ENCODE measurements at regions not wholly inside any gene's neighbourhood (a gene's known extent, or its start where the extent isn't known, plus 50 kb on each side); places are given as distances from the start of the nearest gene placed in this dataset.

DNA sequence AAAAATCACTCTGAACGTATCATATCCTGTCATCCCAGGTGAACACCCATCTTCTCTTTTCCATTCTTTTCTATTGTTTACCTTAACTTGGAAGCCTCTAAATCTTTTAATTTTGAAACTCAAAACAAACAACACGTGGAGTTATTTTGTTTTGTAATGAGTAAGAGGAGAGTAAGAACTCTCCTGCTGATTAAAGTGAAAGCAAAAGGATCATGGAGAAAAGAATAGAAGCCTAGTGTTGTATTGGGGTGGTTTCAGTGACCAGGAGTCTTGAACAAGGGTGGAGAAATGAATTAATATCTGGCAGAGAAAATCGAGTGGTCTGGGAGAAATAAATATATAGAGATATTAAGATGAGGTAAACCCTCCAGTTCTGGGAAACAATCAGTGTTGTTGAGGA is 237.4 kb upstream of the UGT8 start:
- Histone ChIP-seq H2BK5ac (ENCODE audit: low read depth, low read length, poor library complexity, severe bottlenecking) (no peak overlapping the region), H3K9ac (ENCODE audit: low read length) (no peak overlapping the region), H2BK15ac (ENCODE audit: low read depth, poor library complexity, severe bottlenecking) (no peak overlapping the region), H4K91ac (ENCODE audit: low read length) (no peak overlapping the region), H2BK12ac (ENCODE audit: low read length in 2 of 2) (no peak overlapping the region), H3K79me1 (replicated peaks; ENCODE audit: low read length, poor library complexity, severe bottlenecking) (peaks cover 5% of the 10 kb centered on the region), H2AFZ (ENCODE audit: low read depth, low read length) (no peak overlapping the region), H4K8ac (ENCODE audit: low read length) (no peak overlapping the region), H3K4me2 (ENCODE audit: low read length, poor library complexity, severe bottlenecking) (no peak overlapping the region), H3K18ac (ENCODE audit: low read depth in 1 of 2, low read length in 2 of 2) (no peak overlapping the region), H3K23ac (ENCODE audit: low read length in 2 of 2) (no peak overlapping the region), H3K4me3 (ENCODE audit: insufficient read depth in 1 of 2, low read depth in 1 of 2, low read length in 2 of 2) (no peak overlapping the region), H3K4ac (ENCODE audit: low read depth in 1 of 2, low read length in 2 of 2) (no peak overlapping the region), H2BK120ac (ENCODE audit: low read depth, low read length) (no peak overlapping the region), H3K4me1 (ENCODE audit: control insufficient read depth, insufficient read depth, low read depth, low read length) (no peaks in the 10 kb centered on the region), H3K9me3 (ENCODE audit: control insufficient read depth, low read length) (no peaks in the 10 kb centered on the region), H3K36me3 (ENCODE audit: control insufficient read depth in 1 of 2, insufficient read depth in 2 of 2, low read depth in 1 of 2, low read length in 2 of 2) (peaks cover 0 to 3% of the 10 kb centered on the region in 2 experiments), H3K27ac (ENCODE audit: low read length, poor library complexity, severe bottlenecking) (no peak overlapping the region), H3K27me3 (ENCODE audit: control insufficient read depth in 1 of 2, insufficient read depth in 1 of 2, low read length in 2 of 2) (no peaks in the 10 kb centered on the region), H2AK5ac (ENCODE audit: low read length, severe bottlenecking) (no peak overlapping the region), H3K14ac (ENCODE audit: low read length in 2 of 2) (no peak overlapping the region)
- peak; percentile 20 for DNase-seq
- WGBS = 47% methylated on average over 3 of the region's 3 CpGs

DNA sequence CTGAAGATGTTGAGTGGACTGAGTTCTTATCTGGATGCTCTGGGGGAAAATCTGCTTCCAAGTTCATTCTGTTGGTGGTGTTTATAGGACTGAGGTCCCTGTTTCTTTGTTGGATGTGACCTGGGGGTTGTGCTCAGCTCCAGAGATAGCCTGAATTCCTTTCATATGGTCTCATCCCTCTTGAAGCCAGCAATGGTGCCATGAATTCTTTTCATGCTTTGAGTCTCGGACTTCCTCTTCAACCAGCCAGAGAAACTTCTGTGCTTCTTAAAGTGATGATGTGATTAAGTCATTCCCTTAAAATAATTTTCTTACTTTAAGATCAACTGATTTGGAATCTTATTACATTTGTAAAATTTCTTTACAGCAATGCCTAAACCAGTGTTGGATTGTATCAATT is 233.8 kb upstream of the UGT8 start:
- no peak overlapping the region for H4K8ac ChIP-seq (ENCODE audit: low read length)
- WGBS = no CpG with 5 or more reads among the region's 1 CpG
- DNase-seq = peak; percentile 73

DNA sequence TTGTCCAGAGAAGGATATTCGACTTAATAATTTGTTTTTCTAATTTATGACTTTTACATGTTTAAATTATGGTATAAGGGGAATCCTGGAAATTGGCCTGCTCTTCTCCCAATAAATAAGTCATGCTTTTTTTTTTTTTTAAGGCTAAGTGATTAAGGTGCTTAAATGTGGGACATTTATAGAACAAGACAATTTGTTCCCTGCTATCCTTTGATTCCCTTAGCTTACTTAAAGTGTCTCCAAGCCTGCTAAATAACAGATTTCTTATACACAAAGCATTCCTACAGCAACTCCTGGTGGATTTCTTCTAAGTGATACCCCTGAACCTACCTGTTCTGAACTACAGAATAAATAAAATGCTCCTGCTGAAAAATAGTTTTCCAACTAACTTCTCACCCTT is 233.0 kb upstream of the UGT8 start:
- Histone ChIP-seq H3K14ac (ENCODE audit: low read length in 2 of 2) (no peak overlapping the region), H3K4ac (ENCODE audit: low read depth in 1 of 2, low read length in 2 of 2) (no peak overlapping the region), H3K9ac (ENCODE audit: low read length) (no peak overlapping the region), H3K9me3 (ENCODE audit: control insufficient read depth, low read length) (no peaks in the 10 kb centered on the region), H2BK15ac (ENCODE audit: low read depth, poor library complexity, severe bottlenecking) (no peak overlapping the region), H3K27ac (ENCODE audit: low read length, poor library complexity, severe bottlenecking) (peak overlapping the region; percentile 3), H4K8ac (ENCODE audit: low read length) (no peak overlapping the region), H3K36me3 (ENCODE audit: control insufficient read depth in 1 of 2, insufficient read depth in 2 of 2, low read depth in 1 of 2, low read length in 2 of 2) (no peaks in the 10 kb centered on the region), H2BK120ac (ENCODE audit: low read depth, low read length) (no peak overlapping the region), H3K4me3 (ENCODE audit: insufficient read depth in 1 of 2, low read depth in 1 of 2, low read length in 2 of 2) (no peak overlapping the region), H3K4me1 (ENCODE audit: control insufficient read depth, insufficient read depth, low read depth, low read length) (no peaks in the 10 kb centered on the region), H4K91ac (ENCODE audit: low read length) (no peak overlapping the region), H3K18ac (ENCODE audit: low read depth in 1 of 2, low read length in 2 of 2) (no peak overlapping the region), H3K4me2 (ENCODE audit: low read length, poor library complexity, severe bottlenecking) (no peak overlapping the region), H2AK5ac (ENCODE audit: low read length, severe bottlenecking) (no peak overlapping the region), H3K27me3 (ENCODE audit: control insufficient read depth in 1 of 2, insufficient read depth in 1 of 2, low read length in 2 of 2) (no peaks in the 10 kb centered on the region), H2AFZ (ENCODE audit: low read depth, low read length) (no peak overlapping the region), H3K79me1 (replicated peaks; ENCODE audit: low read length, poor library complexity, severe bottlenecking) (no peaks in the 10 kb centered on the region), H2BK5ac (ENCODE audit: low read depth, low read length, poor library complexity, severe bottlenecking) (no peak overlapping the region), H3K23ac (ENCODE audit: low read length in 2 of 2) (no peak overlapping the region), H2BK12ac (ENCODE audit: low read length in 2 of 2) (no peak overlapping the region)
- no peak for DNase-seq
- WGBS = no CpG with 5 or more reads among the region's 1 CpG

More for the DNA sequence above, 233.8 kb upstream of the UGT8 start:
- Histone ChIP-seq H3K79me1 (replicated peaks; ENCODE audit: low read length, poor library complexity, severe bottlenecking) (no peaks in the 10 kb centered on the region), H3K18ac (ENCODE audit: low read depth in 1 of 2, low read length in 2 of 2) (no peak overlapping the region), H2AFZ (ENCODE audit: low read depth, low read length) (no peak overlapping the region), H4K91ac (ENCODE audit: low read length) (no peak overlapping the region), H3K23ac (ENCODE audit: low read length in 2 of 2) (no peak overlapping the region), H2BK120ac (ENCODE audit: low read depth, low read length) (no peak overlapping the region), H2BK5ac (ENCODE audit: low read depth, low read length, poor library complexity, severe bottlenecking) (peak overlapping the region; percentile 66), H2AK5ac (ENCODE audit: low read length, severe bottlenecking) (no peak overlapping the region), H3K9me3 (ENCODE audit: control insufficient read depth, low read length) (no peaks in the 10 kb centered on the region), H2BK15ac (ENCODE audit: low read depth, poor library complexity, severe bottlenecking) (no peak overlapping the region), H3K27ac (ENCODE audit: low read length, poor library complexity, severe bottlenecking) (peak overlapping the region; percentile 97), H2BK12ac (ENCODE audit: low read length in 2 of 2) (no peak overlapping the region), H3K4me3 (ENCODE audit: insufficient read depth in 1 of 2, low read depth in 1 of 2, low read length in 2 of 2) (no peak overlapping the region), H3K4ac (ENCODE audit: low read depth in 1 of 2, low read length in 2 of 2) (no peak overlapping the region), H3K36me3 (ENCODE audit: control insufficient read depth in 1 of 2, insufficient read depth in 2 of 2, low read depth in 1 of 2, low read length in 2 of 2) (no peaks in the 10 kb centered on the region), H3K9ac (ENCODE audit: low read length) (peak overlapping the region; percentile 27), H3K14ac (ENCODE audit: low read length in 2 of 2) (no peak overlapping the region), H3K4me2 (ENCODE audit: low read length, poor library complexity, severe bottlenecking) (no peak overlapping the region), H3K27me3 (ENCODE audit: control insufficient read depth in 1 of 2, insufficient read depth in 1 of 2, low read length in 2 of 2) (no peaks in the 10 kb centered on the region), H3K4me1 (ENCODE audit: control insufficient read depth, insufficient read depth, low read depth, low read length) (no peaks in the 10 kb centered on the region)

DNA sequence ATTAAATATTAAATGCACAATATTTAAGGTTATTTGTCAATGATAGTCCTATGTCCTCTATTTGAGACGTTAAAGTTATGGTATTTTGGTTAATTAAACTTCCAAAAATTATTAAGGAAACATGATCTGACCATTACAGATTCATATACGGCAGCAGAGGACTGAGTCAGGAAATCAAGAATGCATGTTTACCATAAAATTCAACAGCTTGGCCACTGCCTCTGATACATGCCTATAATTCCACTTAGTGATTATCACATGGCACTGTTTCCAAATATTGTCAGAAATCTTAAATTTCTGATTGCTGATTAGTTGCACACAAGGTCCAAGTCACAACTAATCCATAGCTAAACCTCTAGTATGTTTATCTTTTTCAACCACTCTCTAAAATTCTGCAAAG is 232.2 kb upstream of the UGT8 start:
- Histone ChIP-seq H3K9me3 (ENCODE audit: control insufficient read depth, low read length) (no peaks in the 10 kb centered on the region), H3K79me1 (replicated peaks; ENCODE audit: low read length, poor library complexity, severe bottlenecking) (no peaks in the 10 kb centered on the region), H3K27ac (ENCODE audit: low read length, poor library complexity, severe bottlenecking) (no peak overlapping the region), H2BK5ac (ENCODE audit: low read depth, low read length, poor library complexity, severe bottlenecking) (no peak overlapping the region), H2BK120ac (ENCODE audit: low read depth, low read length) (no peak overlapping the region), H3K14ac (ENCODE audit: low read length in 2 of 2) (no peak overlapping the region), H3K4me2 (ENCODE audit: low read length, poor library complexity, severe bottlenecking) (no peak overlapping the region), H3K9ac (ENCODE audit: low read length) (no peak overlapping the region), H2AFZ (ENCODE audit: low read depth, low read length) (no peak overlapping the region), H2BK12ac (ENCODE audit: low read length in 2 of 2) (no peak overlapping the region), H3K23ac (ENCODE audit: low read length in 2 of 2) (no peak overlapping the region), H3K4me1 (ENCODE audit: control insufficient read depth, insufficient read depth, low read depth, low read length) (no peaks in the 10 kb centered on the region), H3K4me3 (ENCODE audit: insufficient read depth in 1 of 2, low read depth in 1 of 2, low read length in 2 of 2) (no peak overlapping the region), H3K18ac (ENCODE audit: low read depth in 1 of 2, low read length in 2 of 2) (no peak overlapping the region), H4K8ac (ENCODE audit: low read length) (no peak overlapping the region), H3K4ac (ENCODE audit: low read depth in 1 of 2, low read length in 2 of 2) (no peak overlapping the region), H2AK5ac (ENCODE audit: low read length, severe bottlenecking) (no peak overlapping the region), H3K36me3 (ENCODE audit: control insufficient read depth in 1 of 2, insufficient read depth in 2 of 2, low read depth in 1 of 2, low read length in 2 of 2) (no peaks in the 10 kb centered on the region), H3K27me3 (ENCODE audit: control insufficient read depth in 1 of 2, insufficient read depth in 1 of 2, low read length in 2 of 2) (no peaks in the 10 kb centered on the region), H2BK15ac (ENCODE audit: low read depth, poor library complexity, severe bottlenecking) (no peak overlapping the region), H4K91ac (ENCODE audit: low read length) (no peak overlapping the region)
- 37% methylated on average over 1 of the region's 2 CpGs for WGBS
- DNase-seq = no peak

Measured in mesenchymal stem cell (in vitro differentiated cells and primary cell).